HEK293 (cell line): ENCODE measurements at regions not wholly inside any gene's neighbourhood (a gene's known extent, or its start where the extent isn't known, plus 50 kb on each side); places are given as distances from the start of the nearest gene placed in this dataset.

Experiments
- CTCF ChIA-PET: fragments of 350-600 bp; formaldehyde crosslinking; extraction: SDS; loops from one replicate; lab custom pipeline; 2021; ENCODE audit warnings: antibody characterized with exemption; lab: Yijun Ruan, JAX
- POLR2A ChIA-PET: fragments of 300-600 bp; formaldehyde crosslinking; extraction: SDS; loops from one replicate; lab custom pipeline; 2020; ENCODE audit warnings: antibody characterized with exemption, inconsistent platforms; lab: Yijun Ruan, JAX
- H3K27ac ChIP-seq: fragments of 200-500 bp; sonication (Bioruptor generic); 2 replicates; pipeline ENCODE4 v1.5.1; 2014; ENCODE audit warnings: low read depth, low read length, control low read depth, inconsistent platforms; ENCODE audit errors: extremely low read depth
- H3K36me3 ChIP-seq, 2 experiments: fragments of 200-500 bp in 1 of 2; sonication (Bioruptor generic) in 1 of 2; 1 replicate in 1 of 2; 2 replicates in 1 of 2; pipeline ENCODE4 v1.5.1; 2014 to 2017; ENCODE audit warnings: inconsistent platforms in 2 of 2, low read length in 2 of 2; ENCODE audit not compliant: control insufficient read depth in 2 of 2, insufficient read depth in 1 of 2
- H3K4me1 ChIP-seq: fragments of 200-500 bp; sonication (Bioruptor generic); 2 replicates; pipeline ENCODE4 v1.5.1; 2014; ENCODE audit warnings: mild to moderate bottlenecking, low read length, inconsistent platforms; ENCODE audit not compliant: control insufficient read depth, insufficient read depth
- H3K4me3 ChIP-seq: 2 replicates; pipeline ENCODE4 v1.5.1; 2011; ENCODE audit warnings: low read depth, mild to moderate bottlenecking, control low read depth, low read length, moderate library complexity
- H3K9me3 ChIP-seq: fragments of 200-500 bp; sonication (Bioruptor generic); 2 replicates; pipeline ENCODE4 v1.5.1; 2014; ENCODE audit warnings: low read depth, low read length, inconsistent platforms; ENCODE audit not compliant: control insufficient read depth, insufficient read depth
- ATF2 ChIP-seq: fragments of 450-650 bp; formaldehyde crosslinking; IDR thresholded peaks from 2 replicates; pipeline ENCODE4 v1.5.1; 2016; ENCODE audit warnings: missing biosample characterization, missing genetic modification characterization, low read depth
- EGR2 ChIP-seq: fragments of 450-650 bp; formaldehyde crosslinking; IDR thresholded peaks from 2 replicates; pipeline ENCODE4 v1.5.1; 2016; ENCODE audit warnings: low read depth, missing biosample characterization, missing genetic modification characterization
- GLI4 ChIP-seq: fragments of 450-650 bp; formaldehyde crosslinking; IDR thresholded peaks from 2 replicates; pipeline ENCODE4 v1.5.1; 2016; ENCODE audit warnings: missing biosample characterization, missing genetic modification characterization
- HOXD13 ChIP-seq: sonication (generic); formaldehyde crosslinking; IDR thresholded peaks from 2 replicates; pipeline ENCODE4 v1.8.0; 2022; ENCODE audit warnings: missing genetic modification reagents, borderline replicate concordance
- KLF16 ChIP-seq: fragments of 450-650 bp; formaldehyde crosslinking; IDR thresholded peaks from 2 replicates; pipeline ENCODE4 v1.5.1; 2017; ENCODE audit warnings: missing biosample characterization, missing genetic modification characterization
- KLF9 ChIP-seq: fragments of 450-650 bp; formaldehyde crosslinking; IDR thresholded peaks from 2 replicates; pipeline ENCODE4 v1.5.1; 2016; ENCODE audit warnings: missing biosample characterization, missing genetic modification characterization, low read depth
- REPIN1 ChIP-seq: fragments of 450-650 bp; formaldehyde crosslinking; IDR thresholded peaks from 2 replicates; pipeline ENCODE4 v1.5.1; 2017; ENCODE audit warnings: missing biosample characterization, missing genetic modification characterization, low read depth
- SCRT2 ChIP-seq: fragments of 450-650 bp; formaldehyde crosslinking; IDR thresholded peaks from 2 replicates; pipeline ENCODE4 v1.5.1; 2016; ENCODE audit warnings: missing biosample characterization, missing genetic modification characterization
- SETDB1 ChIP-seq: IDR thresholded peaks from one replicate; pipeline ENCODE4 v1.6.1; 2017; ENCODE audit warnings: mild to moderate bottlenecking, low read length, moderate library complexity, mixed read lengths; ENCODE audit not compliant: insufficient read length
- SP3 ChIP-seq: fragments of 450-650 bp; formaldehyde crosslinking; IDR thresholded peaks from 2 replicates; pipeline ENCODE4 v1.5.1; 2016; ENCODE audit warnings: missing biosample characterization, missing genetic modification characterization
- SP7 ChIP-seq: fragments of 450-650 bp; formaldehyde crosslinking; IDR thresholded peaks from 2 replicates; pipeline ENCODE4 v1.5.1; 2016; ENCODE audit warnings: missing biosample characterization, missing genetic modification characterization
- ZBTB1 ChIP-seq: fragments of 450-650 bp; formaldehyde crosslinking; IDR thresholded peaks from 2 replicates; pipeline ENCODE4 v1.5.1; 2016; ENCODE audit warnings: missing biosample characterization, missing genetic modification characterization
- ZBTB20 ChIP-seq: fragments of 450-650 bp; formaldehyde crosslinking; IDR thresholded peaks from 2 replicates; pipeline ENCODE4 v1.5.1; 2016; ENCODE audit warnings: missing biosample characterization, missing genetic modification characterization
- ZBTB26 ChIP-seq: fragments of 450-650 bp; formaldehyde crosslinking; optimal IDR thresholded peaks from 2 replicates; pipeline ENCODE3; 2016; ENCODE audit warnings: missing biosample characterization, mild to moderate bottlenecking, missing genetic modification characterization
- ZNF140 ChIP-seq: fragments of 450-650 bp; formaldehyde crosslinking; IDR thresholded peaks from 2 replicates; pipeline ENCODE4 v1.5.1; 2016; ENCODE audit warnings: missing biosample characterization, missing genetic modification characterization
- ZNF184 ChIP-seq: fragments of 450-650 bp; IDR thresholded peaks from 2 replicates; pipeline ENCODE4 v1.5.1; 2018; ENCODE audit warnings: missing biosample characterization, mild to moderate bottlenecking, missing genetic modification characterization
- ZNF223 ChIP-seq: fragments of 450-650 bp; formaldehyde crosslinking; IDR thresholded peaks from 2 replicates; pipeline ENCODE4 v1.5.1; 2016; ENCODE audit warnings: missing biosample characterization, missing genetic modification characterization
- ZNF274 ChIP-seq, 2 experiments: fragments of 200-500 bp in 1 of 2; fragments of 450-650 bp in 1 of 2; sonication (Bioruptor generic) in 1 of 2; formaldehyde crosslinking in 1 of 2; IDR thresholded peaks; 2 replicates each; pipeline versions ENCODE4 v1.5.1 to v1.6.1; 2014 to 2016; ENCODE audit warnings: borderline replicate concordance in 1 of 2, inconsistent platforms in 1 of 2, low read length in 1 of 2, missing biosample characterization in 1 of 2, missing genetic modification characterization in 1 of 2
- ZNF292 ChIP-seq: fragments of 450-650 bp; formaldehyde crosslinking; IDR thresholded peaks from 2 replicates; pipeline ENCODE4 v1.5.1; 2016; ENCODE audit warnings: low read depth, missing biosample characterization, missing genetic modification characterization, borderline replicate concordance
- ZNF391 ChIP-seq: fragments of 450-650 bp; formaldehyde crosslinking; IDR thresholded peaks from 2 replicates; pipeline ENCODE4 v1.5.1; 2016; ENCODE audit warnings: low read depth, missing biosample characterization, missing genetic modification characterization, borderline replicate concordance
- ZNF404 ChIP-seq: fragments of 450-650 bp; formaldehyde crosslinking; IDR thresholded peaks from 2 replicates; pipeline ENCODE4 v1.5.1; 2017; ENCODE audit warnings: missing biosample characterization, missing genetic modification characterization
- ZNF416 ChIP-seq: fragments of 450-650 bp; formaldehyde crosslinking; IDR thresholded peaks from 2 replicates; pipeline ENCODE4 v1.5.1; 2016; ENCODE audit warnings: missing biosample characterization, missing genetic modification characterization
- ZNF423 ChIP-seq: fragments of 450-650 bp; formaldehyde crosslinking; IDR thresholded peaks from 2 replicates; pipeline ENCODE4 v1.5.1; 2016; ENCODE audit warnings: missing biosample characterization, missing genetic modification characterization
- ZNF433 ChIP-seq: fragments of 450-650 bp; formaldehyde crosslinking; IDR thresholded peaks from 2 replicates; pipeline ENCODE4 v1.5.1; 2016; ENCODE audit warnings: missing biosample characterization, missing genetic modification characterization, low read depth
- ZNF510 ChIP-seq: fragments of 450-650 bp; formaldehyde crosslinking; IDR thresholded peaks from 2 replicates; pipeline ENCODE4 v1.5.1; 2018; ENCODE audit warnings: mild to moderate bottlenecking, missing genetic modification characterization, missing biosample characterization; ENCODE audit not compliant: insufficient replicate concordance
- ZNF555 ChIP-seq: fragments of 450-650 bp; formaldehyde crosslinking; conservative IDR thresholded peaks from 2 replicates; pipeline ENCODE4 v1.5.1; 2017; ENCODE audit warnings: missing biosample characterization, mild to moderate bottlenecking, missing genetic modification characterization, inconsistent platforms
- ZNF560 ChIP-seq: fragments of 450-650 bp; formaldehyde crosslinking; IDR thresholded peaks from 2 replicates; pipeline ENCODE4 v1.5.1; 2017; ENCODE audit warnings: missing biosample characterization, missing genetic modification characterization, borderline replicate concordance
- ZNF654 ChIP-seq: fragments of 450-650 bp; formaldehyde crosslinking; IDR thresholded peaks from 2 replicates; pipeline ENCODE4 v1.5.1; 2016; ENCODE audit warnings: low read depth, missing biosample characterization, missing genetic modification characterization
- ZNF701 ChIP-seq: fragments of 450-650 bp; formaldehyde crosslinking; IDR thresholded peaks from 2 replicates; pipeline ENCODE4 v1.5.1; 2016; ENCODE audit warnings: missing biosample characterization, missing genetic modification characterization
- ZNF776 ChIP-seq: fragments of 450-650 bp; formaldehyde crosslinking; IDR thresholded peaks from 2 replicates; pipeline ENCODE4 v1.5.0; 2017; ENCODE audit warnings: missing biosample characterization, missing genetic modification characterization, borderline replicate concordance

- TF ChIP-seq ZNF184 (tag by site-specific recombination) (no peak), ZNF223 (tag by site-specific recombination) (no peak), ZNF292 (tag by site-specific recombination) (no peak), ZBTB26 (tag by site-specific recombination) (no peak)
- TF ChIP-seq, all 188 proteins: peak for 0
Measured at GRCh38 chr1:198075296-198075695, 81.5 kb upstream of the NEK7 start (continued).

GRCh38 chr1:198079432-198079951, 77.3 kb upstream of the NEK7 start:
- H3K9me3 ChIP-seq: no peaks in the 10 kb centered on the region
- H3K36me3 ChIP-seq: no peaks in the 10 kb centered on the region
- H3K27ac ChIP-seq: no peak overlapping the region
- CTCF ChIA-PET: interaction anchor here (0.9 kb wide), 1 partner anchor 161 kb away, joined by 5 read pairs; no protein-coding TSS in a partner anchor
- no peak for TF ChIP-seq ZNF423 (tag by site-specific recombination)
- TF ChIP-seq ZBTB20: no peak
- no peak for TF ChIP-seq ZNF274 (IDR thresholded peaks at IDR 0.05; ENCODE audit: low read length)
- no peak for TF ChIP-seq ZNF274 (tag by site-specific recombination; IDR thresholded peaks at IDR 0.05; ENCODE audit: borderline replicate concordance)
- TF ChIP-seq KLF9: no peak
- TF ChIP-seq ZNF555 (tag by site-specific recombination): no peak
- no peak for TF ChIP-seq SETDB1
- TF ChIP-seq ZNF560 (tag by site-specific recombination): no peak
- no peak for TF ChIP-seq ZNF391 (tag by site-specific recombination)
- no peak for TF ChIP-seq KLF16
- TF ChIP-seq HOXD13: no peak
- TF ChIP-seq ZNF776 (tag by site-specific recombination): no peak
- TF ChIP-seq SP7 (tag by site-specific recombination): no peak
- TF ChIP-seq ZNF701: no peak
- no peak for TF ChIP-seq REPIN1 (tag by site-specific recombination)
- TF ChIP-seq EGR2 (tag by site-specific recombination): no peak
- POLR2A ChIA-PET: no interaction called here
- no peak overlapping the region for H3K4me3 ChIP-seq
- no peaks in the 10 kb centered on the region for H3K4me1 ChIP-seq

GRCh38 chr1:198082576-198082975, 74.2 kb upstream of the NEK7 start:
- no peaks in the 10 kb centered on the region for H3K9me3 ChIP-seq
- no peak overlapping the region for H3K4me3 ChIP-seq
- no peak overlapping the region for H3K27ac ChIP-seq
- POLR2A ChIA-PET: no interaction called here
- H3K4me1 ChIP-seq: no peaks in the 10 kb centered on the region
- CTCF ChIA-PET: no interaction called here
- TF ChIP-seq ZNF404 (no peak), ZNF433 (tag by site-specific recombination) (no peak)
- H3K36me3 ChIP-seq: no peaks in the 10 kb centered on the region

GRCh38 chr1:198083549-198083948, 73.2 kb upstream of the NEK7 start:
- no peaks in the 10 kb centered on the region for H3K9me3 ChIP-seq
- ChIA-PET POLR2A (no interaction called here), CTCF (no interaction called here)
- no peak for TF ChIP-seq SCRT2
- TF ChIP-seq SP3 (tag by site-specific recombination): no peak
- TF ChIP-seq ZNF654 (tag by site-specific recombination): no peak
- TF ChIP-seq ATF2 (tag by site-specific recombination): no peak
- TF ChIP-seq SP7 (tag by site-specific recombination): no peak
- no peak for TF ChIP-seq ZNF510
- no peak for TF ChIP-seq ZNF140 (tag by site-specific recombination)
- no peak for TF ChIP-seq ZNF416 (tag by site-specific recombination)
- TF ChIP-seq GLI4: no peak
- no peak for TF ChIP-seq ZBTB1 (tag by site-specific recombination)
- H3K4me3 ChIP-seq: no peak overlapping the region
- H3K4me1 ChIP-seq: no peaks in the 10 kb centered on the region
- H3K27ac ChIP-seq: no peak overlapping the region
- no peaks in the 10 kb centered on the region for H3K36me3 ChIP-seq
